Retinal pigment epithelial cell (primary cell): ENCODE measurements at regions not wholly inside any gene's neighbourhood (a gene's known extent, or its start where the extent isn't known, plus 50 kb on each side); places are given as distances from the start of the nearest gene placed in this dataset.

Source experiments
- DNase-seq: peaks from one replicate; pipeline ENCODE4 v3.0.0-alpha.2; 2010; ENCODE audit warnings: low read depth
- H3K4me3 ChIP-seq: 2 replicates; pipeline ENCODE4 v1.5.1; 2011; ENCODE audit warnings: mild to moderate bottlenecking, low read length, control low read depth, moderate library complexity
- CTCF ChIP-seq: conservative IDR thresholded peaks from 2 replicates; pipeline ENCODE4 v1.5.1; 2011; ENCODE audit warnings: low read depth, low read length, control low read depth, inconsistent platforms

- no peak overlapping the region for H3K4me3 ChIP-seq
- DNase-seq = no peak
- no peak for TF ChIP-seq CTCF
Observed at GRCh38 chr10:2933071-2933470, 134.3 kb upstream of the PFKP start.

GRCh38 chr10:2929480-2930258 lies 137.7 kb upstream of the PFKP start:
- TF ChIP-seq CTCF = no peak
- no peak for DNase-seq
- H3K4me3 ChIP-seq = no peak overlapping the region

- TF ChIP-seq CTCF = peak; percentile 89
- no peak for DNase-seq
- no peak overlapping the region for H3K4me3 ChIP-seq
Observed at GRCh38 chr10:2927958-2928840, 139.1 kb upstream of the PFKP start.

- TF ChIP-seq CTCF = no peak
- no peak overlapping the region for H3K4me3 ChIP-seq
- DNase-seq = no peak
Observed at GRCh38 chr10:2926918-2927660, 140.3 kb upstream of the PFKP start.

GRCh38 chr10:2925631-2926030 lies 141.7 kb upstream of the PFKP start:
- no peak for DNase-seq
- no peak overlapping the region for H3K4me3 ChIP-seq
- TF ChIP-seq CTCF = no peak

GRCh38 chr10:2924431-2924830 lies 142.9 kb upstream of the PFKP start:
- DNase-seq = no peak
- no peak overlapping the region for H3K4me3 ChIP-seq
- no peak for TF ChIP-seq CTCF
